HEK293 (cell line): ENCODE measurements at regions not wholly inside any gene's neighbourhood (a gene's known extent, or its start where the extent isn't known, plus 50 kb on each side); places are given as distances from the start of the nearest gene placed in this dataset.
A peak's percentile ranks its signal among the peaks of the same experiment; 100 is the strongest.

ENCODE experiments used
- CTCF ChIA-PET: fragments of 350-600 bp; formaldehyde crosslinking; extraction: SDS; loops from one replicate; lab custom pipeline; 2021; ENCODE audit warnings: antibody characterized with exemption; lab: Yijun Ruan, JAX
- POLR2A ChIA-PET: fragments of 300-600 bp; formaldehyde crosslinking; extraction: SDS; loops from one replicate; lab custom pipeline; 2020; ENCODE audit warnings: antibody characterized with exemption, inconsistent platforms; lab: Yijun Ruan, JAX
- H3K27ac ChIP-seq: fragments of 200-500 bp; sonication (Bioruptor generic); 2 replicates; pipeline ENCODE4 v1.5.1; 2014; ENCODE audit warnings: low read depth, low read length, control low read depth, inconsistent platforms; ENCODE audit errors: extremely low read depth
- H3K36me3 ChIP-seq, 2 experiments: fragments of 200-500 bp in 1 of 2; sonication (Bioruptor generic) in 1 of 2; 1 replicate in 1 of 2; 2 replicates in 1 of 2; pipeline ENCODE4 v1.5.1; 2014 to 2017; ENCODE audit warnings: inconsistent platforms in 2 of 2, low read length in 2 of 2; ENCODE audit not compliant: control insufficient read depth in 2 of 2, insufficient read depth in 1 of 2
- H3K4me1 ChIP-seq: fragments of 200-500 bp; sonication (Bioruptor generic); 2 replicates; pipeline ENCODE4 v1.5.1; 2014; ENCODE audit warnings: mild to moderate bottlenecking, low read length, inconsistent platforms; ENCODE audit not compliant: control insufficient read depth, insufficient read depth
- H3K4me3 ChIP-seq: 2 replicates; pipeline ENCODE4 v1.5.1; 2011; ENCODE audit warnings: low read depth, mild to moderate bottlenecking, control low read depth, low read length, moderate library complexity
- H3K9me3 ChIP-seq: fragments of 200-500 bp; sonication (Bioruptor generic); 2 replicates; pipeline ENCODE4 v1.5.1; 2014; ENCODE audit warnings: low read depth, low read length, inconsistent platforms; ENCODE audit not compliant: control insufficient read depth, insufficient read depth
- BCL6B ChIP-seq: fragments of 450-650 bp; formaldehyde crosslinking; IDR thresholded peaks from 2 replicates; pipeline ENCODE4 v1.5.1; 2017; ENCODE audit warnings: missing biosample characterization, missing genetic modification characterization
- IKZF3 ChIP-seq: fragments of 450-650 bp; IDR thresholded peaks from 2 replicates; pipeline ENCODE4 v1.5.0; 2018; ENCODE audit warnings: missing biosample characterization, mild to moderate bottlenecking, missing genetic modification characterization, moderate library complexity
- KLF16 ChIP-seq: fragments of 450-650 bp; formaldehyde crosslinking; IDR thresholded peaks from 2 replicates; pipeline ENCODE4 v1.5.1; 2017; ENCODE audit warnings: missing biosample characterization, missing genetic modification characterization
- TRIM28 ChIP-seq: IDR thresholded peaks from 2 replicates; pipeline ENCODE4 v1.6.1; 2011; ENCODE audit warnings: low read length, control low read depth, borderline replicate concordance
- ZBTB48 ChIP-seq: fragments of 450-650 bp; formaldehyde crosslinking; IDR thresholded peaks from 2 replicates; pipeline ENCODE4 v1.5.1; 2016; ENCODE audit warnings: missing biosample characterization, missing genetic modification characterization
- ZEB2 ChIP-seq: fragments of 450-650 bp; formaldehyde crosslinking; IDR thresholded peaks from 2 replicates; pipeline ENCODE4 v1.5.1; 2016; ENCODE audit warnings: missing biosample characterization, missing genetic modification characterization
- ZNF114 ChIP-seq: fragments of 450-650 bp; formaldehyde crosslinking; IDR thresholded peaks from 2 replicates; pipeline ENCODE4 v1.5.0; 2017; ENCODE audit warnings: missing biosample characterization, missing genetic modification characterization
- ZNF132 ChIP-seq: fragments of 450-650 bp; formaldehyde crosslinking; IDR thresholded peaks from 2 replicates; pipeline ENCODE4 v1.5.1; 2017; ENCODE audit warnings: missing biosample characterization, missing genetic modification characterization, borderline replicate concordance
- ZNF24 ChIP-seq: fragments of 450-650 bp; formaldehyde crosslinking; IDR thresholded peaks from 2 replicates; pipeline ENCODE4 v1.5.1; 2016; ENCODE audit warnings: missing biosample characterization, missing genetic modification characterization
- ZNF335 ChIP-seq: fragments of 450-650 bp; formaldehyde crosslinking; conservative IDR thresholded peaks from 2 replicates; pipeline ENCODE4 v1.5.1; 2016; ENCODE audit warnings: missing biosample characterization, missing genetic modification characterization
- ZNF473 ChIP-seq: fragments of 450-650 bp; formaldehyde crosslinking; IDR thresholded peaks from 2 replicates; pipeline ENCODE4 v1.5.1; 2017; ENCODE audit warnings: missing biosample characterization, missing genetic modification characterization
- ZNF510 ChIP-seq: fragments of 450-650 bp; formaldehyde crosslinking; IDR thresholded peaks from 2 replicates; pipeline ENCODE4 v1.5.1; 2018; ENCODE audit warnings: mild to moderate bottlenecking, missing genetic modification characterization, missing biosample characterization; ENCODE audit not compliant: insufficient replicate concordance
- ZNF521 ChIP-seq: fragments of 450-650 bp; formaldehyde crosslinking; IDR thresholded peaks from 2 replicates; pipeline ENCODE4 v1.5.1; 2017; ENCODE audit warnings: missing biosample characterization, mild to moderate bottlenecking, missing genetic modification characterization
- ZNF580 ChIP-seq: fragments of 450-650 bp; formaldehyde crosslinking; IDR thresholded peaks from 2 replicates; pipeline ENCODE4 v1.5.1; 2016; ENCODE audit warnings: missing biosample characterization, missing genetic modification characterization
- ZNF596 ChIP-seq: fragments of 450-650 bp; IDR thresholded peaks from 2 replicates; pipeline ENCODE4 v1.5.0; 2018; ENCODE audit warnings: missing biosample characterization, mild to moderate bottlenecking, missing genetic modification characterization, moderate library complexity
- ZNF654 ChIP-seq: fragments of 450-650 bp; formaldehyde crosslinking; IDR thresholded peaks from 2 replicates; pipeline ENCODE4 v1.5.1; 2016; ENCODE audit warnings: low read depth, missing biosample characterization, missing genetic modification characterization
- ZSCAN23 ChIP-seq: fragments of 450-650 bp; formaldehyde crosslinking; IDR thresholded peaks from 2 replicates; pipeline ENCODE4 v1.5.1; 2016; ENCODE audit warnings: missing biosample characterization, missing genetic modification characterization
- TF ChIP-seq, protein P1 (sequence below): fragments of 450-650 bp; formaldehyde crosslinking; IDR thresholded peaks from 2 replicates; pipeline ENCODE4 v1.5.1; 2016; ENCODE audit warnings: missing biosample characterization, missing genetic modification characterization
- TF ChIP-seq, protein P2 (sequence below): fragments of 450-650 bp; formaldehyde crosslinking; IDR thresholded peaks from 2 replicates; pipeline ENCODE4 v1.5.1; 2016; ENCODE audit warnings: missing biosample characterization, missing genetic modification characterization
- TF ChIP-seq, protein P3 (sequence below): fragments of 450-650 bp; formaldehyde crosslinking; IDR thresholded peaks from 2 replicates; pipeline ENCODE4 v1.5.1; 2016; ENCODE audit warnings: missing biosample characterization, missing genetic modification characterization

DNA sequence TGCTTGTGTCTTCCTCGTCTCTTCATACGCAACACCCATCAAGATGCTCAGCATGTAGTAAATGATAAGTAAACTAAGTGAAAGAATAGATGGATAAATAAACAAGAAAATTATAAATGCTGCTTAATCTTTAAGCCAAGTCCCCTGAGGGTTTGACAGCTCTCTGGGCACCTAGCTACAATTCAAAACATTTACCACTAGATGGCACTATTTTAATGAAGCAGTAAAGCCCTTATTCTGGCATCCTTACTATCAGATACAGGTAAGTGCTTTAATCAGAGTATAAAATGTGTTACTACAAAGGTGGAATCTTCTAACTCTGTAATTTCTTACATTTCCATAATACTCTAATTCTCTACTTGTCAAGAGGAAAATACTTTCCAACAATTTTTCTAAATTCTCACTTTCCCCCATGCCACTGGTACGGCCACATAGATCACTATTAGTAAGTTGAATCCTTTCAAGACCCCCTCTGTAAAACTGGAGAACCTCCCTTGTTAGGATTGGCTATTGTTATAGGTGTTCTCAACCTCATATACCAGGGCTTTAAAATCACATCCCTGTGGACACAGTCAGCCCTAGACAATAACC is 137.8 kb downstream of the BARHL2 start:
- Histone ChIP-seq H3K4me1 (no peaks in the 10 kb centered on the region), H3K4me3 (no peak overlapping the region), H3K27ac (no peak overlapping the region), H3K9me3 (no peaks in the 10 kb centered on the region), H3K36me3 (no peaks in the 10 kb centered on the region)
- TF ChIP-seq TRIM28, result peak; percentile 11; the same call in 1 of the 2 replicates
- TF ChIP-seq ZNF596 (tag by site-specific recombination), result no peak
- peak; percentile 65 for TF ChIP-seq ZNF654 (tag by site-specific recombination)
- CTCF ChIA-PET, result interaction anchor here (0.6 to 1.9 kb wide), 21 partner anchors 9 to 923 kb away, joined by 3 to 16 read pairs (median 3); no protein-coding TSS in a partner anchor
- POLR2A ChIA-PET, result no interaction called here

GRCh38 chr1:90574692-90575370 is 142.3 kb downstream of the BARHL2 start:
- no peak overlapping the region for H3K27ac ChIP-seq
- POLR2A ChIA-PET, result no interaction called here
- no peaks in the 10 kb centered on the region for H3K36me3 ChIP-seq
- no peaks in the 10 kb centered on the region for H3K4me1 ChIP-seq
- H3K9me3 ChIP-seq, result no peaks in the 10 kb centered on the region
- CTCF ChIA-PET, result no interaction called here
- no peak overlapping the region for H3K4me3 ChIP-seq
- TF ChIP-seq ZNF24 (tag by site-specific recombination) (no peak), IKZF3 (tag by site-specific recombination) (no peak), ZEB2 (no peak), BCL6B (tag by site-specific recombination) (no peak), ZNF510 (tag by site-specific recombination) (no peak), ZNF521 (no peak), ZNF473 (tag by site-specific recombination) (no peak), ZNF335 (no peak), ZNF580 (tag by site-specific recombination) (no peak)

DNA sequence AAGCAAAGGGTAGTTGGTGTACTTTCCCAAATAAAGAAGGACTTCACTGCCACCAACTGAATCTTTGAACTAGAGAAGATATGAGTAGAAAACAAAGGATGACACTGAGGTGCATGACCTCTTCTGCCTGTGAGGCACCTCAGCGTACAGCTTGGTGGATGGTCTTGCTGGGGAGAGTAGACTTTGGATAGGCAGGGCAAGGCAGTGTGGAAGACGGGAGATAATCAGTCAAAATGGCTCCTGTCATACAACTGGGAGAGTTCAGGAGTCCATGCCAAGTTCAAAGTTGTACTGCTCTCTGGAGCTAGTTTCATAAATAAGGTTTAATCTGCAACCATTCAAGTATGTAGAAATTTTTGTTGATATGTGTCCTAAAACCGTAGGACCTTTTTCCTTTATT is 143.4 kb downstream of the BARHL2 start:
- POLR2A ChIA-PET, result no interaction called here
- CTCF ChIA-PET, result no interaction called here
- TF ChIP-seq ZNF114, result no peak
- TF ChIP-seq, protein P1, sequence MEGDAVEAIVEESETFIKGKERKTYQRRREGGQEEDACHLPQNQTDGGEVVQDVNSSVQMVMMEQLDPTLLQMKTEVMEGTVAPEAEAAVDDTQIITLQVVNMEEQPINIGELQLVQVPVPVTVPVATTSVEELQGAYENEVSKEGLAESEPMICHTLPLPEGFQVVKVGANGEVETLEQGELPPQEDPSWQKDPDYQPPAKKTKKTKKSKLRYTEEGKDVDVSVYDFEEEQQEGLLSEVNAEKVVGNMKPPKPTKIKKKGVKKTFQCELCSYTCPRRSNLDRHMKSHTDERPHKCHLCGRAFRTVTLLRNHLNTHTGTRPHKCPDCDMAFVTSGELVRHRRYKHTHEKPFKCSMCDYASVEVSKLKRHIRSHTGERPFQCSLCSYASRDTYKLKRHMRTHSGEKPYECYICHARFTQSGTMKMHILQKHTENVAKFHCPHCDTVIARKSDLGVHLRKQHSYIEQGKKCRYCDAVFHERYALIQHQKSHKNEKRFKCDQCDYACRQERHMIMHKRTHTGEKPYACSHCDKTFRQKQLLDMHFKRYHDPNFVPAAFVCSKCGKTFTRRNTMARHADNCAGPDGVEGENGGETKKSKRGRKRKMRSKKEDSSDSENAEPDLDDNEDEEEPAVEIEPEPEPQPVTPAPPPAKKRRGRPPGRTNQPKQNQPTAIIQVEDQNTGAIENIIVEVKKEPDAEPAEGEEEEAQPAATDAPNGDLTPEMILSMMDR (tag by site-specific recombination), result no peak
- TF ChIP-seq ZSCAN23 (tag by site-specific recombination), result no peak
- TF ChIP-seq KLF16, result no peak
- TF ChIP-seq, protein P2, sequence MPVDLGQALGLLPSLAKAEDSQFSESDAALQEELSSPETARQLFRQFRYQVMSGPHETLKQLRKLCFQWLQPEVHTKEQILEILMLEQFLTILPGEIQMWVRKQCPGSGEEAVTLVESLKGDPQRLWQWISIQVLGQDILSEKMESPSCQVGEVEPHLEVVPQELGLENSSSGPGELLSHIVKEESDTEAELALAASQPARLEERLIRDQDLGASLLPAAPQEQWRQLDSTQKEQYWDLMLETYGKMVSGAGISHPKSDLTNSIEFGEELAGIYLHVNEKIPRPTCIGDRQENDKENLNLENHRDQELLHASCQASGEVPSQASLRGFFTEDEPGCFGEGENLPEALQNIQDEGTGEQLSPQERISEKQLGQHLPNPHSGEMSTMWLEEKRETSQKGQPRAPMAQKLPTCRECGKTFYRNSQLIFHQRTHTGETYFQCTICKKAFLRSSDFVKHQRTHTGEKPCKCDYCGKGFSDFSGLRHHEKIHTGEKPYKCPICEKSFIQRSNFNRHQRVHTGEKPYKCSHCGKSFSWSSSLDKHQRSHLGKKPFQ (tag by site-specific recombination), result no peak
- TF ChIP-seq ZNF132 (tag by site-specific recombination), result no peak
- TF ChIP-seq ZBTB48 (tag by site-specific recombination), result no peak
- TF ChIP-seq, protein P3, sequence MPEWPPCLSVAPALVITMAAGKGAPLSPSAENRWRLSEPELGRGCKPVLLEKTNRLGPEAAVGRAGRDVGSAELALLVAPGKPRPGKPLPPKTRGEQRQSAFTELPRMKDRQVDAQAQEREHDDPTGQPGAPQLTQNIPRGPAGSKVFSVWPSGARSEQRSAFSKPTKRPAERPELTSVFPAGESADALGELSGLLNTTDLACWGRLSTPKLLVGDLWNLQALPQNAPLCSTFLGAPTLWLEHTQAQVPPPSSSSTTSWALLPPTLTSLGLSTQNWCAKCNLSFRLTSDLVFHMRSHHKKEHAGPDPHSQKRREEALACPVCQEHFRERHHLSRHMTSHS, result no peak
- Histone ChIP-seq H3K4me1 (no peaks in the 10 kb centered on the region), H3K9me3 (no peaks in the 10 kb centered on the region), H3K4me3 (no peak overlapping the region), H3K36me3 (no peaks in the 10 kb centered on the region), H3K27ac (no peak overlapping the region)
